GM04503 (cell line): ENCODE measurements at regions not wholly inside any gene's neighbourhood (a gene's known extent, or its start where the extent isn't known, plus 50 kb on each side); places are given as distances from the start of the nearest gene placed in this dataset.

Experiments
- DNase-seq: peaks from one replicate; pipeline ENCODE4 v3.0.0-alpha.2; 2012; ENCODE audit warnings: low read depth

- no peak for DNase-seq
These were observed 254.3 kb upstream of the AGA start for GRCh38 chr4:177696438-177696966.

GRCh38 chr4:177699365-177700213 lies 257.4 kb upstream of the AGA start:
- DNase-seq, result no peak

- DNase-seq, result no peak
These were observed 264.7 kb upstream of the AGA start for GRCh38 chr4:177706916-177707315.

- DNase-seq, result no peak
These were observed 271.2 kb upstream of the AGA start for GRCh38 chr4:177713454-177713853.

GRCh38 chr4:177717407-177717806 lies 275.2 kb upstream of the AGA start:
- no peak for DNase-seq

- no peak for DNase-seq
These were observed 276.3 kb upstream of the AGA start for GRCh38 chr4:177718514-177718913.

GRCh38 chr4:177726111-177726510 lies 283.9 kb upstream of the AGA start:
- DNase-seq, result no peak

GRCh38 chr4:177728361-177729152 lies 286.3 kb upstream of the AGA start:
- no peak for DNase-seq

- DNase-seq, result no peak
These were observed 287.4 kb upstream of the AGA start for GRCh38 chr4:177729681-177730080.

- DNase-seq, result no peak
These were observed 295.2 kb upstream of the AGA start for GRCh38 chr4:177737387-177737940.

GRCh38 chr4:177740563-177740962 lies 298.3 kb upstream of the AGA start:
- no peak for DNase-seq

- DNase-seq, result no peak
These were observed 317.5 kb upstream of the AGA start for GRCh38 chr4:177759729-177760128.

- no peak for DNase-seq
These were observed 319.5 kb upstream of the AGA start for GRCh38 chr4:177761692-177762091.

GRCh38 chr4:177769155-177769554 lies 326.9 kb upstream of the AGA start:
- no peak for DNase-seq

GRCh38 chr4:177770776-177771175 lies 328.5 kb upstream of the AGA start:
- no peak for DNase-seq

- DNase-seq, result no peak
These were observed 329.4 kb upstream of the AGA start for GRCh38 chr4:177771645-177772044.

GRCh38 chr4:177778623-177779022 lies 336.4 kb upstream of the AGA start:
- no peak for DNase-seq

GRCh38 chr4:177785000-177785399 lies 342.8 kb upstream of the AGA start:
- no peak for DNase-seq

GRCh38 chr4:177789610-177790009 lies 347.4 kb upstream of the AGA start:
- no peak for DNase-seq

GRCh38 chr4:177791188-177791587 lies 349.0 kb upstream of the AGA start:
- no peak for DNase-seq

- DNase-seq, result no peak
These were observed 354.6 kb upstream of the AGA start for GRCh38 chr4:177796841-177797240.

GRCh38 chr4:177798161-177798560 lies 355.9 kb upstream of the AGA start:
- no peak for DNase-seq

GRCh38 chr4:177802162-177802561 lies 359.9 kb upstream of the AGA start:
- DNase-seq, result no peak
